ENCODE measurements at regions not wholly inside any gene's neighbourhood (a gene's known extent, or its start where the extent isn't known, plus 50 kb on each side); places are given as distances from the start of the nearest gene placed in this dataset.

GRCh38 chr3:110628650-110629301 lies 442.8 kb upstream of the NECTIN3 start:
- Histone ChIP-seq H3K4me1 (ENCODE audit: low read depth, poor library complexity, severe bottlenecking) (peaks cover 42% of the 10 kb centered on the region), H3K79me2 (ENCODE audit: insufficient read depth, low read depth) (no peaks in the 10 kb centered on the region), H3K36me3 (ENCODE audit: insufficient read depth) (no peaks in the 10 kb centered on the region), H2AFZ (ENCODE audit: low read depth) (no peak overlapping the region), H3K27me3 (ENCODE audit: insufficient read depth, low read depth) (no peaks in the 10 kb centered on the region), H4K20me1 (ENCODE audit: insufficient read depth) (no peaks in the 10 kb centered on the region), H3K4me3 (IDR thresholded peaks at IDR 0.05; ENCODE audit: insufficient read depth, low read depth, low read length) (no peak overlapping the region), H3K27ac (no peak overlapping the region), H3K4me2 (no peak overlapping the region), H3K9ac (no peak overlapping the region)
- no peak for TF ChIP-seq CTCF (conservative IDR thresholded peaks at IDR 0.05; ENCODE audit: low read depth, low read length)

GRCh38 chr3:110629917-110630316 lies 441.7 kb upstream of the NECTIN3 start:
- H3K4me3 ChIP-seq (IDR thresholded peaks at IDR 0.05; ENCODE audit: insufficient read depth, low read depth, low read length), result no peak overlapping the region

GRCh38 chr3:110644203-110644602 lies 427.4 kb upstream of the NECTIN3 start:
- Histone ChIP-seq H3K9ac (no peak overlapping the region), H3K36me3 (ENCODE audit: insufficient read depth) (no peaks in the 10 kb centered on the region), H3K4me2 (no peak overlapping the region), H3K27ac (no peak overlapping the region), H3K4me1 (ENCODE audit: low read depth, poor library complexity, severe bottlenecking) (no peaks in the 10 kb centered on the region), H3K79me2 (ENCODE audit: insufficient read depth, low read depth) (no peaks in the 10 kb centered on the region), H3K4me3 (IDR thresholded peaks at IDR 0.05; ENCODE audit: insufficient read depth, low read depth, low read length) (no peak overlapping the region), H2AFZ (ENCODE audit: low read depth) (no peak overlapping the region), H4K20me1 (ENCODE audit: insufficient read depth) (no peaks in the 10 kb centered on the region), H3K27me3 (ENCODE audit: insufficient read depth, low read depth) (no peaks in the 10 kb centered on the region)
- TF ChIP-seq CTCF (conservative IDR thresholded peaks at IDR 0.05; ENCODE audit: low read depth, low read length), result no peak

More at GRCh38 chr3:110629917-110630316, 441.7 kb upstream of the NECTIN3 start:
- no peak overlapping the region for H3K4me2 ChIP-seq
- H4K20me1 ChIP-seq (ENCODE audit: insufficient read depth), result no peaks in the 10 kb centered on the region
- H3K27me3 ChIP-seq (ENCODE audit: insufficient read depth, low read depth), result no peaks in the 10 kb centered on the region
- peaks cover 31% of the 10 kb centered on the region for H3K4me1 ChIP-seq (ENCODE audit: low read depth, poor library complexity, severe bottlenecking)
- H3K36me3 ChIP-seq (ENCODE audit: insufficient read depth), result no peaks in the 10 kb centered on the region
- H2AFZ ChIP-seq (ENCODE audit: low read depth), result no peak overlapping the region
- no peak overlapping the region for H3K27ac ChIP-seq
- no peak overlapping the region for H3K9ac ChIP-seq
- no peaks in the 10 kb centered on the region for H3K79me2 ChIP-seq (ENCODE audit: insufficient read depth, low read depth)
- no peak for TF ChIP-seq CTCF (conservative IDR thresholded peaks at IDR 0.05; ENCODE audit: low read depth, low read length)

- TF ChIP-seq CTCF (conservative IDR thresholded peaks at IDR 0.05; ENCODE audit: low read depth, low read length), result no peak
- H3K4me1 ChIP-seq (ENCODE audit: low read depth, poor library complexity, severe bottlenecking), result no peaks in the 10 kb centered on the region
- H4K20me1 ChIP-seq (ENCODE audit: insufficient read depth), result no peaks in the 10 kb centered on the region
- no peak overlapping the region for H3K27ac ChIP-seq
- H3K27me3 ChIP-seq (ENCODE audit: insufficient read depth, low read depth), result no peaks in the 10 kb centered on the region
- H3K4me2 ChIP-seq, result no peak overlapping the region
- H3K4me3 ChIP-seq (IDR thresholded peaks at IDR 0.05; ENCODE audit: insufficient read depth, low read depth, low read length), result no peak overlapping the region
- no peaks in the 10 kb centered on the region for H3K79me2 ChIP-seq (ENCODE audit: insufficient read depth, low read depth)
- H3K9ac ChIP-seq, result no peak overlapping the region
- no peaks in the 10 kb centered on the region for H3K36me3 ChIP-seq (ENCODE audit: insufficient read depth)
- H2AFZ ChIP-seq (ENCODE audit: low read depth), result no peak overlapping the region
Measured at GRCh38 chr3:110646055-110646454, 425.6 kb upstream of the NECTIN3 start.
